ENCODE measurements at regions not wholly inside any gene's neighbourhood (a gene's known extent, or its start where the extent isn't known, plus 50 kb on each side); places are given as distances from the start of the nearest gene placed in this dataset.

DNA sequence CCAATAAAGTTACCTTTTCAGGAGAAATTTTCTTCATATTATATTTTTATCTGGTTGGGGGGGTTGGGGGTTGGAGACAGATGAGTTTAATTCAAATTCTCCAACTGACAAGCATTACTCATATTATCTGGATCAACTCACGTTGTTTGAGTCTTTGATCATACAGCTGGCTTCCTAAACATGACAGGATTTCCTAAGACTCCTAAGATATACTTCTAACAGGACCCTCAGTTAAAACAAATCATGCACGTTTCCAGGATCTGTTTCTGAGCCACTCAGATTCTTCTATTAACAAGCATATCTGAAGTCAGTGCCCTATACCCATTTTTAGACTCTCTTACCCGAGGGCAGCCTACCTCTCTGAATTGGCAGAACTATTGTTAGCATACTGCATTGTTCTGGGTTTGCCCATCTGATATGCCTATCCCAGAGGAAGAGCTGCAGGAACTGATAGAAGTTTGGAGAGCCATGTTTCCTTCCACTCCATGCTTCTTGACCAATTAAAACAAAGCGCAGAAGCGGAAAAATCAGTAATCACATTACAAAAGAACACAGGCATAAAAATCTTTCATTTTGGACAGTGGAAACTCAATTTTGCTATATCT lies 653.9 kb downstream of the LTN1 start:
- H3K27me3 Mint-ChIP-seq, result no peaks in the 10 kb centered on the region
- no peak for ATAC-seq (ENCODE audit: low read depth)
- ChIA-PET POLR2A (no interaction called here), CTCF (no interaction called here)
- no peak overlapping the region for H3K27ac ChIP-seq (ENCODE audit: low read length in 2 of 2)
- H3K4me3 Mint-ChIP-seq, result no peak overlapping the region
- no peaks in the 10 kb centered on the region for H3K4me1 Mint-ChIP-seq
- H3K9me3 Mint-ChIP-seq (ENCODE audit: insufficient read depth), result no peaks in the 10 kb centered on the region
- no peak overlapping the region for H3K4me3 ChIP-seq (ENCODE audit: control extremely low read depth in 1 of 5, extremely low read depth in 1 of 5, insufficient read depth in 1 of 5, low read depth in 2 of 5, low read length in 4 of 5)
- H3K36me3 ChIP-seq (replicated peaks in 1 of 2; ENCODE audit: control extremely low read depth in 1 of 2, control insufficient read depth in 1 of 2, extremely low read depth in 1 of 2, insufficient read depth in 2 of 2, low read length in 1 of 2), result no peaks in the 10 kb centered on the region
- H3K9ac ChIP-seq (ENCODE audit: low read length), result no peak overlapping the region
- no peak overlapping the region for H3K4me2 ChIP-seq (replicated peaks; ENCODE audit: low read depth, low read length, poor library complexity, severe bottlenecking)
- H3K4me1 ChIP-seq (ENCODE audit: control insufficient read depth in 2 of 2, insufficient read depth in 2 of 2, low read length in 2 of 2), result no peaks in the 10 kb centered on the region
- no peaks in the 10 kb centered on the region for H3K27me3 ChIP-seq (replicated peaks in 1 of 4; ENCODE audit: control extremely low read depth in 1 of 4, control insufficient read depth in 3 of 4, insufficient read depth in 4 of 4, low read length in 3 of 4)
- H3K27ac Mint-ChIP-seq, result no peak overlapping the region
- no peak overlapping the region for H2AFZ ChIP-seq (ENCODE audit: insufficient read depth, low read depth, low read length, poor library complexity, severe bottlenecking)
- TF ChIP-seq CTCF (IDR thresholded peaks at IDR 0.05), result no peak
- no peak for TF ChIP-seq EZH2 (IDR thresholded peaks at IDR 0.05; ENCODE audit: borderline replicate concordance, insufficient read depth, low read depth, low read length, poor library complexity, severe bottlenecking)
- 58% methylated on average over 4 of the region's 5 CpGs for WGBS (ENCODE audit: insufficient coverage)
- DNase-seq, result no peak
- intact Hi-C loops (cut with micrococcal nuclease), result no loop called here
- H3K9me3 ChIP-seq (ENCODE audit: control extremely low read depth in 1 of 3, control insufficient read depth in 2 of 3, insufficient read depth in 1 of 3, low read length in 2 of 3), result no peaks in the 10 kb centered on the region
- H3K79me2 ChIP-seq (ENCODE audit: control insufficient read depth, insufficient read depth, low read length), result no peaks in the 10 kb centered on the region
- H4K20me1 ChIP-seq (ENCODE audit: control insufficient read depth, insufficient read depth, low read length, poor library complexity, severe bottlenecking), result no peaks in the 10 kb centered on the region

DNA sequence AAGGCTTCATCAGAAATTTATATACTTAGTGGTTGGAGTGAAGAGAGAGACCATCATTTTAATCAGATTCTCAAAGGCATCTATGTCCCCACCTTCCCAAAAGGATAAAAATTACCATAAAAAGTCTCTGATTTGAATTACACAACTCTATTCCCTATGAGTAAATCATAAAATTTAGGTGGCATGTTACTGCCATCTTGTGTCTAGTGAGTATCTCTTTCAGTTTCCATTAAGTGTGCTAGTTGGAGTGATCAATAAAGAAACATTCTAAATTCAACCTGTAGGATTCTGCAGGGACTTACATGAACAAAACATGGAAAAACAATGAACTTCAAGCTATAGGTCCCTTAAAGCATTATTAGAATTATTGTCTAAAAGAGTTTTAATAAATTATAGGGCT lies 655.4 kb downstream of the LTN1 start:
- no peak overlapping the region for H3K4me2 ChIP-seq (replicated peaks; ENCODE audit: low read depth, low read length, poor library complexity, severe bottlenecking)
- no peaks in the 10 kb centered on the region for H3K36me3 ChIP-seq (replicated peaks in 1 of 2; ENCODE audit: control extremely low read depth in 1 of 2, control insufficient read depth in 1 of 2, extremely low read depth in 1 of 2, insufficient read depth in 2 of 2, low read length in 1 of 2)
- H3K27me3 Mint-ChIP-seq, result no peaks in the 10 kb centered on the region
- H3K27ac ChIP-seq (ENCODE audit: low read length in 2 of 2), result no peak overlapping the region
- no peak overlapping the region for H3K9ac ChIP-seq (ENCODE audit: low read length)
- intact Hi-C loops (cut with micrococcal nuclease), result no loop called here
- POLR2A ChIA-PET, result no interaction called here
- CTCF ChIA-PET, result no interaction called here
- H3K9me3 Mint-ChIP-seq (ENCODE audit: insufficient read depth), result no peaks in the 10 kb centered on the region
- ATAC-seq (ENCODE audit: low read depth) (no peak), DNase-seq (no peak)
- TF ChIP-seq EZH2 (IDR thresholded peaks at IDR 0.05; ENCODE audit: borderline replicate concordance, insufficient read depth, low read depth, low read length, poor library complexity, severe bottlenecking) (no peak), CTCF (IDR thresholded peaks at IDR 0.05) (no peak)
- no peaks in the 10 kb centered on the region for H3K27me3 ChIP-seq (replicated peaks in 1 of 4; ENCODE audit: control extremely low read depth in 1 of 4, control insufficient read depth in 3 of 4, insufficient read depth in 4 of 4, low read length in 3 of 4)
- no peaks in the 10 kb centered on the region for H3K4me1 Mint-ChIP-seq
- H4K20me1 ChIP-seq (ENCODE audit: control insufficient read depth, insufficient read depth, low read length, poor library complexity, severe bottlenecking), result no peaks in the 10 kb centered on the region
- H3K27ac Mint-ChIP-seq, result no peak overlapping the region
- no peaks in the 10 kb centered on the region for H3K4me1 ChIP-seq (ENCODE audit: control insufficient read depth in 2 of 2, insufficient read depth in 2 of 2, low read length in 2 of 2)
- H3K9me3 ChIP-seq (ENCODE audit: control extremely low read depth in 1 of 3, control insufficient read depth in 2 of 3, insufficient read depth in 1 of 3, low read length in 2 of 3), result no peaks in the 10 kb centered on the region
- no peak overlapping the region for H3K4me3 Mint-ChIP-seq
- no peaks in the 10 kb centered on the region for H3K79me2 ChIP-seq (ENCODE audit: control insufficient read depth, insufficient read depth, low read length)
- no peak overlapping the region for H2AFZ ChIP-seq (ENCODE audit: insufficient read depth, low read depth, low read length, poor library complexity, severe bottlenecking)
- H3K4me3 ChIP-seq (ENCODE audit: control extremely low read depth in 1 of 5, extremely low read depth in 1 of 5, insufficient read depth in 1 of 5, low read depth in 2 of 5, low read length in 4 of 5), result no peak overlapping the region
